ENCODE measurements at regions not wholly inside any gene's neighbourhood (a gene's known extent, or its start where the extent isn't known, plus 50 kb on each side); places are given as distances from the start of the nearest gene placed in this dataset.
"Not testable (repeated sequence)": the region's sequence is repeated elsewhere in the genome, so short reads cannot be mapped to it uniquely, and the experiment has no call there.

- DNase-seq (ENCODE audit: low read depth, low spot score) = no peak
- TF ChIP-seq CTCF (IDR thresholded peaks at IDR 0.05; ENCODE audit: insufficient read depth, low read length, missing control alignments) = no peak
- CTCF ChIA-PET = no interaction called here
- no peak overlapping the region for H3K4me3 ChIP-seq (ENCODE audit: low read depth, low read length)
- POLR2A ChIA-PET = no interaction called here
Measured at GRCh38 chr3:19825193-19825592, 108.8 kb downstream of the EFHB start.

- no peak overlapping the region for H3K4me3 ChIP-seq (ENCODE audit: low read depth, low read length)
- POLR2A ChIA-PET = no interaction called here
- CTCF ChIA-PET = interaction anchor here (0.6 kb wide), 1 partner anchor 56 kb away, joined by 3 read pairs; no protein-coding TSS in a partner anchor
- TF ChIP-seq CTCF (IDR thresholded peaks at IDR 0.05; ENCODE audit: insufficient read depth, low read length, missing control alignments) = no peak
- no peak for DNase-seq (ENCODE audit: low read depth, low spot score)
Measured at GRCh38 chr3:19822805-19823204, 111.2 kb downstream of the EFHB start.

GRCh38 chr3:19816631-19817030 lies 117.4 kb downstream of the EFHB start:
- H3K4me3 ChIP-seq (ENCODE audit: low read depth, low read length) = no peak overlapping the region
- TF ChIP-seq CTCF (IDR thresholded peaks at IDR 0.05; ENCODE audit: insufficient read depth, low read length, missing control alignments) = no peak
- no peak for DNase-seq (ENCODE audit: low read depth, low spot score)
- CTCF ChIA-PET = no interaction called here
- POLR2A ChIA-PET = no interaction called here

- no peak for TF ChIP-seq CTCF (IDR thresholded peaks at IDR 0.05; ENCODE audit: insufficient read depth, low read length, missing control alignments)
- no peak for DNase-seq (ENCODE audit: low read depth, low spot score)
- no peak overlapping the region for H3K4me3 ChIP-seq (ENCODE audit: low read depth, low read length)
- CTCF ChIA-PET = no interaction called here
- POLR2A ChIA-PET = no interaction called here
Measured at GRCh38 chr3:19815805-19816204, 118.2 kb downstream of the EFHB start.

GRCh38 chr3:19813743-19814142 lies 120.3 kb downstream of the EFHB start:
- CTCF ChIA-PET; H3K4me3 ChIP-seq (ENCODE audit: low read depth, low read length); POLR2A ChIA-PET; DNase-seq (ENCODE audit: low read depth, low spot score): not testable (repeated sequence)

GRCh38 chr3:19811689-19812088 lies 122.3 kb downstream of the EFHB start:
- no peak for TF ChIP-seq CTCF (IDR thresholded peaks at IDR 0.05; ENCODE audit: insufficient read depth, low read length, missing control alignments)
- DNase-seq (ENCODE audit: low read depth, low spot score) = no peak
- POLR2A ChIA-PET = no interaction called here

GRCh38 chr3:19808834-19809233 lies 125.2 kb downstream of the EFHB start:
- H3K4me3 ChIP-seq (ENCODE audit: low read depth, low read length) = no peak overlapping the region
- TF ChIP-seq CTCF (IDR thresholded peaks at IDR 0.05; ENCODE audit: insufficient read depth, low read length, missing control alignments) = no peak
- no peak for DNase-seq (ENCODE audit: low read depth, low spot score)
- ChIA-PET POLR2A (no interaction called here), CTCF (no interaction called here)

More at GRCh38 chr3:19811689-19812088, 122.3 kb downstream of the EFHB start:
- no peak overlapping the region for H3K4me3 ChIP-seq (ENCODE audit: low read depth, low read length)
- CTCF ChIA-PET = no interaction called here
